NCI-H1694 treated with DMSO at 0.1 percent for 48 hours (cell line): ENCODE measurements at regions not wholly inside any gene's neighbourhood (a gene's known extent, or its start where the extent isn't known, plus 50 kb on each side); places are given as distances from the start of the nearest gene placed in this dataset.

Experiments
- DNase-seq: peaks from one replicate; lab custom pipeline; 2025; lab: John Stamatoyannopoulos, UW

DNA sequence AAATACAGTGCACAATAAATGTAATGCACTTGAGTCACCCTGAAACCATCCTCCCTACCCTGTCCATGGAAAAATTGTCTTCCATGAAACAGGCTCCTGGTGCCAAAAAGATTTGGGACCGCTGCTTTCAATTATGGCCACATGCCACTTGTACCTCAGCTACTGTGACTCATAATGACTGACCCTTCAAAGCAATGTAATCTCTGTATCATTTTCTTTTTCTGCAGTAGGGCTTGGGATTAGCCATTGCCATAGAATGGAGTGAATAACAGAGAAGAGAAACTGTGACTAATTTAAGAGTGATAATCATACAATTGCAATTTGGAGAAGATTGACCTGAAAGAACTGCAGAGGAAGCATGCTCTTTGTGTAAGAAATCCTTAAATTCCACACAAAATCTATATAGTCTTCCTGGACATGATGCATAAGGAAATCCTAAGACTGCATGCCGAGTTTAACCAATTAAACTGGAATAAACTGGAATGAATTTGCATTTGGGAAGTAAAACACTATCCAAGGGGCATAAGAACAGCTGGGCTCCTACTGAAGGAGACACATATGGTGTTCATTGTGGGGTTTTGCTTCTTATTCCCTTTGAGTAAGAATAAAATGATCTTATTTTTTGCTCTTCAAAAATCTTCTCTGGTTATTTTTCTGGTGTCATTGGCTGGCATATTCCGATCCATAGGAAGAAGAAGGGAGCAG is 59.5 kb upstream of the SLC7A1 start:
- no peak for DNase-seq

DNA sequence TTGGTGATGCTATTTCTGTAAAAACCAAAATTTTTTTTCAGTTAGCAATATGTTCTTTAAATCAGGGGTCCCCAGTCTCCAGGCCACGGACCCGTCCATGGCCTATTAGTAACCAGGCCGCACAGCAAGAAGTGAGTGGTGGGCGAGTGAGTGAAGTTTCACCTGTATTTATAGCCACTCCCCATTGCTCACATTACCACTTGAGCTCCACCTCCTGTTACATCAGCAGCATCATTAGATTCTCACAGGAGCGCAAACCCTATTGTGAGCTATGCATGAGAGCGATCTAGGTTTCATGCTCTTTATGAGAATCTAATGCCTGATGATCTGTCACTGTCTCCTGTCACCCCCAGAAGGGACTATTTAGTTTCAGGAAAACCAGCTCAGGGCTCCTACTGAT is 58.9 kb upstream of the SLC7A1 start:
- no peak for DNase-seq

DNA sequence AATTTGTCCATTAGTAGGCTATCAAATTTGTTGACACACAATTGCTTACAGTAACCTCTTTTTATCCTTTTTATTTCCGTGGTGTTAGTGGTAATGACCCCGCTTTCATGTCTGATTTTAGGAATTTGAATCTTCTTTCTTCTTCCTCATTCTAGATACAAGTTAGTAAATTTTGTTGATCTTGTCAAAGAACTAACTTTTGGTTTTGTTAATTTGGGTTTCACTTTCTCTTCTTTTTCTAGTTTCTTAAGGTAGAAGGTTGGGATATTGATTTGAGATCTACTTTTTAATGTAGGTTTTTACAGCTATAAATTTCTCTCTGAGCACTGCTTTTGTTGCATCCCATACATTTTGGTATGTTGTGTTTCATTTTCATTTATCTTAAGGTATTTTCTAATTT is 53.3 kb upstream of the SLC7A1 start:
- DNase-seq = no peak
